ENCODE measurements at regions not wholly inside any gene's neighbourhood (a gene's known extent, or its start where the extent isn't known, plus 50 kb on each side); places are given as distances from the start of the nearest gene placed in this dataset.
"Not testable (repeated sequence)": the region's sequence is repeated elsewhere in the genome, so short reads cannot be mapped to it uniquely, and the experiment has no call there.

DNA sequence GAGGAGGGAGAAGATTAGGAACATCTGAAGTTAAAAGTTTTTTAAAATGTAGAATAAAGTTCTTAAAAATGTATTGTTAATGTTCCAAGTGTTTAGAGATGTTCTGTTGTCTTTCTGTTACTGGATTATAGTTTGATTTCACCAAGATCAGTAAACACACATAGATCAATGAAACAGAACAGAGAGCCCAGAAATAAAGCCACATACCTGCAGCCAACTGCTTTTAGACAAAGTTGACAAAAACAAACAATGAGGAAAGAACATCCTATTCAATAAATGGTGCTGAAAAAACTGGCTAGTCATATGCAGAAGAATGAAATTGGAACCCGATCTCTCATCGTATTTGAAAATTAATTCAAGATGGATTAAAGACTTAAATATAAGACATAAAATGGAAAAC is 966.3 kb upstream of the POU3F4 start:
- no peaks in the 10 kb centered on the region for H4K20me1 ChIP-seq (replicated peaks; ENCODE audit: control insufficient read depth, extremely low read depth, insufficient read depth, low read length)
- DNase-seq (ENCODE audit: low read depth, low spot score), result no peak
- no peak overlapping the region for H3K9ac ChIP-seq (replicated peaks; ENCODE audit: extremely low read depth, insufficient read depth, low read length)
- H3K4me1 ChIP-seq (ENCODE audit: control insufficient read depth, extremely low read depth, insufficient read depth, low read length), result no peaks in the 10 kb centered on the region
- no peaks in the 10 kb centered on the region for H3K27me3 ChIP-seq (ENCODE audit: control insufficient read depth in 2 of 2, insufficient read depth in 2 of 2, low read length in 2 of 2)
- CTCF ChIA-PET, result no interaction called here
- no peak overlapping the region for H3K4me3 ChIP-seq (replicated peaks in 1 of 3; ENCODE audit: insufficient read depth in 1 of 3, low read depth in 1 of 3, low read length in 3 of 3)
- H2AFZ ChIP-seq (ENCODE audit: low read depth, low read length), result no peak overlapping the region
- intact Hi-C loops (cut with micrococcal nuclease) (no loop called here), dilution Hi-C loops (cut with MboI; ENCODE audit: extremely low pct_ligation_motif_present, low sequenced_read_pairs) (no loop called here)
- no peaks in the 10 kb centered on the region for H3K9me3 ChIP-seq (replicated peaks; ENCODE audit: control insufficient read depth, insufficient read depth, low read length)
- H3K27ac ChIP-seq (ENCODE audit: insufficient read depth, low read depth, low read length), result no peak overlapping the region
- BruUV-seq (replicated peaks), result no TSS peak
- FAIRE-seq, result no peak
- no peaks in the 10 kb centered on the region for H3K9me1 ChIP-seq (replicated peaks; ENCODE audit: control insufficient read depth, extremely low read depth, insufficient read depth, low read length)
- no peak for TF ChIP-seq MYC (IDR thresholded peaks at IDR 0.05; ENCODE audit: low read depth, low read length)
- no peak for TF ChIP-seq EZH2 (IDR thresholded peaks at IDR 0.05; ENCODE audit: borderline replicate concordance, low read depth, low read length, severe bottlenecking)
- no peak for TF ChIP-seq FOS (IDR thresholded peaks at IDR 0.05; ENCODE audit: borderline replicate concordance, insufficient read depth, low read length)
- TF ChIP-seq, protein P1, sequence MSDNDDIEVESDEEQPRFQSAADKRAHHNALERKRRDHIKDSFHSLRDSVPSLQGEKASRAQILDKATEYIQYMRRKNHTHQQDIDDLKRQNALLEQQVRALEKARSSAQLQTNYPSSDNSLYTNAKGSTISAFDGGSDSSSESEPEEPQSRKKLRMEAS (IDR thresholded peaks at IDR 0.05; ENCODE audit: insufficient read depth, insufficient read length), result no peak
- no peak for TF ChIP-seq POLR2AphosphoS5 (IDR thresholded peaks at IDR 0.05; ENCODE audit: insufficient read depth, low read depth, low read length)
- no peak for TF ChIP-seq GATA2 (IDR thresholded peaks at IDR 0.05; ENCODE audit: insufficient read depth, insufficient read length, low read depth, low read length)
- no peak for TF ChIP-seq JUN (IDR thresholded peaks at IDR 0.05; ENCODE audit: borderline replicate concordance, insufficient read depth, insufficient read length, low read depth)
- no peak for TF ChIP-seq POLR2A (IDR thresholded peaks at IDR 0.05; ENCODE audit: low read depth, low read length)
- TF ChIP-seq, protein P2, sequence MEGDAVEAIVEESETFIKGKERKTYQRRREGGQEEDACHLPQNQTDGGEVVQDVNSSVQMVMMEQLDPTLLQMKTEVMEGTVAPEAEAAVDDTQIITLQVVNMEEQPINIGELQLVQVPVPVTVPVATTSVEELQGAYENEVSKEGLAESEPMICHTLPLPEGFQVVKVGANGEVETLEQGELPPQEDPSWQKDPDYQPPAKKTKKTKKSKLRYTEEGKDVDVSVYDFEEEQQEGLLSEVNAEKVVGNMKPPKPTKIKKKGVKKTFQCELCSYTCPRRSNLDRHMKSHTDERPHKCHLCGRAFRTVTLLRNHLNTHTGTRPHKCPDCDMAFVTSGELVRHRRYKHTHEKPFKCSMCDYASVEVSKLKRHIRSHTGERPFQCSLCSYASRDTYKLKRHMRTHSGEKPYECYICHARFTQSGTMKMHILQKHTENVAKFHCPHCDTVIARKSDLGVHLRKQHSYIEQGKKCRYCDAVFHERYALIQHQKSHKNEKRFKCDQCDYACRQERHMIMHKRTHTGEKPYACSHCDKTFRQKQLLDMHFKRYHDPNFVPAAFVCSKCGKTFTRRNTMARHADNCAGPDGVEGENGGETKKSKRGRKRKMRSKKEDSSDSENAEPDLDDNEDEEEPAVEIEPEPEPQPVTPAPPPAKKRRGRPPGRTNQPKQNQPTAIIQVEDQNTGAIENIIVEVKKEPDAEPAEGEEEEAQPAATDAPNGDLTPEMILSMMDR (IDR thresholded peaks at IDR 0.05; ENCODE audit: extremely low read depth in 1 of 2, insufficient read depth in 1 of 2, low read depth in 1 of 2, low read length in 2 of 2), result no peak
- H3K36me3 ChIP-seq (ENCODE audit: control insufficient read depth in 2 of 2, extremely low read depth in 1 of 2, insufficient read depth in 2 of 2, low read length in 2 of 2), result no peaks in the 10 kb centered on the region
- POLR2A ChIA-PET, result no interaction called here
- H3K79me2 ChIP-seq (ENCODE audit: control insufficient read depth, insufficient read depth, low read length), result no peaks in the 10 kb centered on the region
- no peak overlapping the region for H3K4me2 ChIP-seq (ENCODE audit: insufficient read depth, low read length)

DNA sequence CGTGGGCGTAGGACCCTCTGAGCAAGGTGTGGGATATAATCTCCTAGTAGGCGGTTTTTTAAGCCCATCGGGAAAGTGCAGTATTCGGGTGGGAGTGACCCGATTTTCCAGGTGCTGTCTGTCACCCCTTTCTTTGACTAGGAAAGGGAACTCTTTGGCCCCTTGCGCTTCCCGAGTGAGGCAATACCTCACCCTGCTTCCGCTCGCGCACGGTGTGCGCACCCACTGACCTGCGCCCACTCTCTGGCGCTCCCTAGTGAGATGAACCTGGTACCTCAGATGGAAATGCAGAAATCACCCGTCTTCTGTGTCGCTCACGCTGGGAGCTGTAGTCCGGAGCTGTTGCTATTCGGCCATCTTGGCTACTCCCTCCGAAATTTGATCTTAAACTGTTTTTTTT is 955.9 kb upstream of the POU3F4 start:
- H3K4me3 ChIP-seq (replicated peaks in 1 of 3; ENCODE audit: insufficient read depth in 1 of 3, low read depth in 1 of 3, low read length in 3 of 3); POLR2A ChIA-PET; intact Hi-C loops (cut with micrococcal nuclease); H3K9me1 ChIP-seq (replicated peaks; ENCODE audit: control insufficient read depth, extremely low read depth, insufficient read depth, low read length); H3K9ac ChIP-seq (replicated peaks; ENCODE audit: extremely low read depth, insufficient read depth, low read length); DNase-seq (ENCODE audit: low read depth, low spot score); H3K27ac ChIP-seq (ENCODE audit: insufficient read depth, low read depth, low read length); dilution Hi-C loops (cut with MboI; ENCODE audit: extremely low pct_ligation_motif_present, low sequenced_read_pairs); H3K9me3 ChIP-seq (replicated peaks; ENCODE audit: control insufficient read depth, insufficient read depth, low read length); CTCF ChIA-PET; BruUV-seq (replicated peaks); H3K27me3 ChIP-seq (ENCODE audit: control insufficient read depth in 2 of 2, insufficient read depth in 2 of 2, low read length in 2 of 2); H4K20me1 ChIP-seq (replicated peaks; ENCODE audit: control insufficient read depth, extremely low read depth, insufficient read depth, low read length); H3K4me1 ChIP-seq (ENCODE audit: control insufficient read depth, extremely low read depth, insufficient read depth, low read length); H3K79me2 ChIP-seq (ENCODE audit: control insufficient read depth, insufficient read depth, low read length); H3K4me2 ChIP-seq (ENCODE audit: insufficient read depth, low read length); H3K36me3 ChIP-seq (ENCODE audit: control insufficient read depth in 2 of 2, extremely low read depth in 1 of 2, insufficient read depth in 2 of 2, low read length in 2 of 2); FAIRE-seq; H2AFZ ChIP-seq (ENCODE audit: low read depth, low read length): not testable (repeated sequence)

Measured in endothelial cell of umbilical vein (primary cell).